ENCODE measurements at regions not wholly inside any gene's neighbourhood (a gene's known extent, or its start where the extent isn't known, plus 50 kb on each side); places are given as distances from the start of the nearest gene placed in this dataset.

- Histone ChIP-seq H3K9ac (ENCODE audit: low read length) (no peak overlapping the region), H3K27me3 (ENCODE audit: insufficient read depth, low read length) (no peaks in the 10 kb centered on the region), H3K4me2 (ENCODE audit: low read length) (no peak overlapping the region), H3K79me2 (ENCODE audit: insufficient read depth, low read length) (no peaks in the 10 kb centered on the region), H2AFZ (ENCODE audit: low read length) (no peak overlapping the region), H4K20me1 (ENCODE audit: insufficient read depth, low read length) (no peaks in the 10 kb centered on the region), H3K27ac (ENCODE audit: low read depth, low read length, poor library complexity, severe bottlenecking) (no peak overlapping the region), H3K9me2 (ENCODE audit: low read depth, low read length) (no peaks in the 10 kb centered on the region), H3F3A (ENCODE audit: insufficient read depth, low read length) (no peaks in the 10 kb centered on the region), H3K36me3 (ENCODE audit: insufficient read depth, low read length) (no peaks in the 10 kb centered on the region), H3K4me3 (ENCODE audit: low read depth, low read length, poor library complexity, severe bottlenecking) (no peak overlapping the region), H3K4me1 (ENCODE audit: insufficient read depth, low read length, severe bottlenecking) (peaks cover 8% of the 10 kb centered on the region), H3K9me3 (ENCODE audit: low read length) (no peaks in the 10 kb centered on the region)
- TF ChIP-seq CTCF (IDR thresholded peaks at IDR 0.05; ENCODE audit: low read length), result no peak
- TF ChIP-seq EZH2 (IDR thresholded peaks at IDR 0.05; ENCODE audit: borderline replicate concordance, low read length), result no peak
These were observed 379.6 kb downstream of the TTLL7 start for GRCh38 chr1:83619170-83619896.

GRCh38 chr1:83617883-83618282, 381.0 kb downstream of the TTLL7 start:
- no peak overlapping the region for H3K4me3 ChIP-seq (ENCODE audit: low read depth, low read length, poor library complexity, severe bottlenecking)
- H4K20me1 ChIP-seq (ENCODE audit: insufficient read depth, low read length), result no peaks in the 10 kb centered on the region
- no peaks in the 10 kb centered on the region for H3K27me3 ChIP-seq (ENCODE audit: insufficient read depth, low read length)
- H3K9me2 ChIP-seq (ENCODE audit: low read depth, low read length), result no peaks in the 10 kb centered on the region
- peaks cover 8% of the 10 kb centered on the region for H3K4me1 ChIP-seq (ENCODE audit: insufficient read depth, low read length, severe bottlenecking)
- no peak overlapping the region for H3K4me2 ChIP-seq (ENCODE audit: low read length)
- H3K36me3 ChIP-seq (ENCODE audit: insufficient read depth, low read length), result no peaks in the 10 kb centered on the region
- no peaks in the 10 kb centered on the region for H3F3A ChIP-seq (ENCODE audit: insufficient read depth, low read length)
- H3K27ac ChIP-seq (ENCODE audit: low read depth, low read length, poor library complexity, severe bottlenecking), result no peak overlapping the region
- no peak overlapping the region for H3K9ac ChIP-seq (ENCODE audit: low read length)
- H3K79me2 ChIP-seq (ENCODE audit: insufficient read depth, low read length), result no peaks in the 10 kb centered on the region
- no peaks in the 10 kb centered on the region for H3K9me3 ChIP-seq (ENCODE audit: low read length)
- no peak for TF ChIP-seq EZH2 (IDR thresholded peaks at IDR 0.05; ENCODE audit: borderline replicate concordance, low read length)
- H2AFZ ChIP-seq (ENCODE audit: low read length), result no peak overlapping the region

GRCh38 chr1:83615370-83615769, 383.6 kb downstream of the TTLL7 start:
- Histone ChIP-seq H3K79me2 (ENCODE audit: insufficient read depth, low read length) (no peaks in the 10 kb centered on the region), H3K27me3 (ENCODE audit: insufficient read depth, low read length) (no peaks in the 10 kb centered on the region), H3K9me3 (ENCODE audit: low read length) (no peaks in the 10 kb centered on the region)

More at GRCh38 chr1:83615370-83615769, 383.6 kb downstream of the TTLL7 start:
- Histone ChIP-seq H2AFZ (ENCODE audit: low read length) (no peak overlapping the region), H3F3A (ENCODE audit: insufficient read depth, low read length) (no peaks in the 10 kb centered on the region), H3K9me2 (ENCODE audit: low read depth, low read length) (no peaks in the 10 kb centered on the region), H3K9ac (ENCODE audit: low read length) (no peak overlapping the region), H3K4me2 (ENCODE audit: low read length) (no peak overlapping the region), H3K36me3 (ENCODE audit: insufficient read depth, low read length) (no peaks in the 10 kb centered on the region), H4K20me1 (ENCODE audit: insufficient read depth, low read length) (no peaks in the 10 kb centered on the region), H3K27ac (ENCODE audit: low read depth, low read length, poor library complexity, severe bottlenecking) (no peak overlapping the region), H3K4me1 (ENCODE audit: insufficient read depth, low read length, severe bottlenecking) (peaks cover 8% of the 10 kb centered on the region), H3K4me3 (ENCODE audit: low read depth, low read length, poor library complexity, severe bottlenecking) (no peak overlapping the region)
- TF ChIP-seq CTCF (IDR thresholded peaks at IDR 0.05; ENCODE audit: low read length), result no peak
- no peak for TF ChIP-seq EZH2 (IDR thresholded peaks at IDR 0.05; ENCODE audit: borderline replicate concordance, low read length)
